ENCODE measurements at regions not wholly inside any gene's neighbourhood (a gene's known extent, or its start where the extent isn't known, plus 50 kb on each side); places are given as distances from the start of the nearest gene placed in this dataset.

GRCh38 chr7:79775911-79776310 lies 322.4 kb upstream of the MAGI2 start:
- TF ChIP-seq, protein P1, sequence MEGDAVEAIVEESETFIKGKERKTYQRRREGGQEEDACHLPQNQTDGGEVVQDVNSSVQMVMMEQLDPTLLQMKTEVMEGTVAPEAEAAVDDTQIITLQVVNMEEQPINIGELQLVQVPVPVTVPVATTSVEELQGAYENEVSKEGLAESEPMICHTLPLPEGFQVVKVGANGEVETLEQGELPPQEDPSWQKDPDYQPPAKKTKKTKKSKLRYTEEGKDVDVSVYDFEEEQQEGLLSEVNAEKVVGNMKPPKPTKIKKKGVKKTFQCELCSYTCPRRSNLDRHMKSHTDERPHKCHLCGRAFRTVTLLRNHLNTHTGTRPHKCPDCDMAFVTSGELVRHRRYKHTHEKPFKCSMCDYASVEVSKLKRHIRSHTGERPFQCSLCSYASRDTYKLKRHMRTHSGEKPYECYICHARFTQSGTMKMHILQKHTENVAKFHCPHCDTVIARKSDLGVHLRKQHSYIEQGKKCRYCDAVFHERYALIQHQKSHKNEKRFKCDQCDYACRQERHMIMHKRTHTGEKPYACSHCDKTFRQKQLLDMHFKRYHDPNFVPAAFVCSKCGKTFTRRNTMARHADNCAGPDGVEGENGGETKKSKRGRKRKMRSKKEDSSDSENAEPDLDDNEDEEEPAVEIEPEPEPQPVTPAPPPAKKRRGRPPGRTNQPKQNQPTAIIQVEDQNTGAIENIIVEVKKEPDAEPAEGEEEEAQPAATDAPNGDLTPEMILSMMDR (IDR thresholded peaks at IDR 0.05; ENCODE audit: low read length): no peak
- no peak for TF ChIP-seq EZH2phosphoT487 (IDR thresholded peaks at IDR 0.05; ENCODE audit: low read length)
